ENCODE measurements at regions not wholly inside any gene's neighbourhood (a gene's known extent, or its start where the extent isn't known, plus 50 kb on each side); places are given as distances from the start of the nearest gene placed in this dataset.

GRCh38 chr3:71846185-71846584 is 61.2 kb upstream of the PROK2 start:
- no peak for DNase-seq (ENCODE audit: low read depth)

GRCh38 chr3:71843071-71843470 is 58.1 kb upstream of the PROK2 start:
- DNase-seq (ENCODE audit: low read depth): no peak

GRCh38 chr3:71838406-71838805 is 53.5 kb upstream of the PROK2 start:
- no peak for DNase-seq (ENCODE audit: low read depth)
